ENCODE measurements at regions not wholly inside any gene's neighbourhood (a gene's known extent, or its start where the extent isn't known, plus 50 kb on each side); places are given as distances from the start of the nearest gene placed in this dataset.
"Not testable (repeated sequence)": the region's sequence is repeated elsewhere in the genome, so short reads cannot be mapped to it uniquely, and the experiment has no call there.

- Mint-ChIP-seq H3K4me3 (no peak overlapping the region), H3K27me3 (peaks cover 23 to 36% of the 10 kb centered on the region in 2 donors), H3K36me3 (peaks cover 7% of the 10 kb centered on the region), H3K9me3 (peaks cover 5% of the 10 kb centered on the region), H3K27ac (no peak overlapping the region), H3K4me1 (ENCODE audit: low read depth in 2 of 2) (peaks cover 6 to 7% of the 10 kb centered on the region in 2 donors)
- ATAC-seq (no peak), DNase-seq (ENCODE audit: low spot score) (no peak)
Measured at GRCh38 chr7:45292481-45292880, 134.9 kb downstream of the RAMP3 start.

- Mint-ChIP-seq H3K9me3 (peaks cover 2% of the 10 kb centered on the region), H3K27me3 (peaks cover 18 to 28% of the 10 kb centered on the region in 2 donors), H3K27ac (no peak overlapping the region), H3K4me1 (ENCODE audit: low read depth in 2 of 2) (peaks cover 6 to 7% of the 10 kb centered on the region in 2 donors), H3K4me3 (no peak overlapping the region), H3K36me3 (peaks cover 3% of the 10 kb centered on the region)
- ATAC-seq (no peak), DNase-seq (ENCODE audit: low spot score) (no peak)
Measured at GRCh38 chr7:45293295-45293942, 135.8 kb downstream of the RAMP3 start.

GRCh38 chr7:45294559-45294958, 137.0 kb downstream of the RAMP3 start:
- Mint-ChIP-seq H3K4me3 (no peak overlapping the region), H3K4me1 (ENCODE audit: low read depth in 2 of 2) (peaks cover 6 to 7% of the 10 kb centered on the region in 2 donors), H3K9me3 (no peaks in the 10 kb centered on the region), H3K27ac (no peak overlapping the region), H3K27me3 (peaks cover 23 to 36% of the 10 kb centered on the region in 2 donors), H3K36me3 (no peaks in the 10 kb centered on the region)
- no peak for DNase-seq (ENCODE audit: low spot score)
- no peak for ATAC-seq

GRCh38 chr7:45295222-45295621, 137.6 kb downstream of the RAMP3 start:
- Mint-ChIP-seq H3K4me1 (ENCODE audit: low read depth in 2 of 2) (peaks cover 6 to 7% of the 10 kb centered on the region in 2 donors), H3K27ac (no peak overlapping the region), H3K36me3 (no peaks in the 10 kb centered on the region), H3K4me3 (no peak overlapping the region), H3K9me3 (no peaks in the 10 kb centered on the region), H3K27me3 (peaks cover 23 to 43% of the 10 kb centered on the region in 2 donors)
- DNase-seq (ENCODE audit: low spot score) (no peak), ATAC-seq (no peak)

- H3K4me1 Mint-ChIP-seq (ENCODE audit: low read depth in 2 of 2), result peaks cover 6 to 7% of the 10 kb centered on the region in 2 donors
- no peaks in the 10 kb centered on the region for H3K36me3 Mint-ChIP-seq
- DNase-seq (ENCODE audit: low spot score) (no peak), ATAC-seq (no peak)
- H3K27ac Mint-ChIP-seq, result no peak overlapping the region
- no peak overlapping the region for H3K4me3 Mint-ChIP-seq
- H3K9me3 Mint-ChIP-seq, result no peaks in the 10 kb centered on the region
- peaks cover 32 to 58% of the 10 kb centered on the region in 2 donors for H3K27me3 Mint-ChIP-seq
Measured at GRCh38 chr7:45296748-45297147, 139.2 kb downstream of the RAMP3 start.

- Mint-ChIP-seq H3K4me3 (no peak overlapping the region), H3K36me3 (peaks cover 7% of the 10 kb centered on the region)
Measured at GRCh38 chr7:45306752-45307305, 149.2 kb downstream of the RAMP3 start.

GRCh38 chr7:45311597-45311996, 154.0 kb downstream of the RAMP3 start:
- peaks cover 3% of the 10 kb centered on the region for H3K9me3 Mint-ChIP-seq
- H3K4me3 Mint-ChIP-seq, result no peak overlapping the region
- H3K36me3 Mint-ChIP-seq, result peaks cover 10% of the 10 kb centered on the region
- no peaks in the 10 kb centered on the region for H3K4me1 Mint-ChIP-seq (ENCODE audit: low read depth in 2 of 2)
- DNase-seq (ENCODE audit: low spot score), result no peak
- peaks cover 15 to 26% of the 10 kb centered on the region in 2 donors for H3K27me3 Mint-ChIP-seq
- no peak for ATAC-seq
- H3K27ac Mint-ChIP-seq, result no peak overlapping the region

More at GRCh38 chr7:45306752-45307305, 149.2 kb downstream of the RAMP3 start:
- DNase-seq (ENCODE audit: low spot score) (no peak), ATAC-seq (no peak)
- Mint-ChIP-seq H3K4me1 (ENCODE audit: low read depth in 2 of 2) (no peaks in the 10 kb centered on the region), H3K9me3 (no peaks in the 10 kb centered on the region), H3K27ac (no peak overlapping the region), H3K27me3 (peaks cover 16 to 36% of the 10 kb centered on the region in 2 donors)

GRCh38 chr7:45315512-45315911, 157.9 kb downstream of the RAMP3 start:
- H3K36me3 Mint-ChIP-seq; H3K4me1 Mint-ChIP-seq (ENCODE audit: low read depth in 2 of 2): not testable (repeated sequence)
- peaks cover 21 to 30% of the 10 kb centered on the region in 2 donors for H3K27me3 Mint-ChIP-seq

GRCh38 chr7:45324683-45325237, 167.2 kb downstream of the RAMP3 start:
- ATAC-seq (no peak), DNase-seq (ENCODE audit: low spot score) (no peak)
- no peak overlapping the region for H3K4me3 Mint-ChIP-seq
- H3K36me3 Mint-ChIP-seq, result no peaks in the 10 kb centered on the region
- H3K9me3 Mint-ChIP-seq, result no peaks in the 10 kb centered on the region
- H3K4me1 Mint-ChIP-seq (ENCODE audit: low read depth in 2 of 2), result peaks cover 0 to 4% of the 10 kb centered on the region in 2 donors
- no peak overlapping the region for H3K27ac Mint-ChIP-seq
- H3K27me3 Mint-ChIP-seq, result peaks cover 8 to 9% of the 10 kb centered on the region in 2 donors

More at GRCh38 chr7:45315512-45315911, 157.9 kb downstream of the RAMP3 start:
- not testable (repeated sequence) for H3K4me3 Mint-ChIP-seq; ATAC-seq; DNase-seq (ENCODE audit: low spot score); H3K27ac Mint-ChIP-seq
- H3K9me3 Mint-ChIP-seq, result peaks cover 12% of the 10 kb centered on the region

GRCh38 chr7:45325378-45325777, 167.8 kb downstream of the RAMP3 start:
- Mint-ChIP-seq H3K27ac (no peak overlapping the region), H3K4me3 (no peak overlapping the region), H3K36me3 (no peaks in the 10 kb centered on the region)

GRCh38 chr7:45328403-45328981, 170.9 kb downstream of the RAMP3 start:
- H3K4me3 Mint-ChIP-seq, result no peak overlapping the region
- ATAC-seq, result no peak
- peaks cover 4% of the 10 kb centered on the region for H3K36me3 Mint-ChIP-seq
- peaks cover 8 to 27% of the 10 kb centered on the region in 2 donors for H3K27me3 Mint-ChIP-seq
- H3K27ac Mint-ChIP-seq, result no peak overlapping the region
- H3K4me1 Mint-ChIP-seq (ENCODE audit: low read depth in 2 of 2), result peaks cover 0 to 4% of the 10 kb centered on the region in 2 donors
- DNase-seq (ENCODE audit: low spot score), result no peak
- no peaks in the 10 kb centered on the region for H3K9me3 Mint-ChIP-seq

More at GRCh38 chr7:45325378-45325777, 167.8 kb downstream of the RAMP3 start:
- Mint-ChIP-seq H3K27me3 (peaks cover 8 to 9% of the 10 kb centered on the region in 2 donors), H3K9me3 (no peaks in the 10 kb centered on the region), H3K4me1 (ENCODE audit: low read depth in 2 of 2) (peaks cover 0 to 4% of the 10 kb centered on the region in 2 donors)
- DNase-seq (ENCODE audit: low spot score) (no peak), ATAC-seq (no peak)

GRCh38 chr7:45331563-45331962, 174.0 kb downstream of the RAMP3 start:
- H3K27me3 Mint-ChIP-seq, result peaks cover 17 to 55% of the 10 kb centered on the region in 2 donors
- no peak for ATAC-seq
- no peak for DNase-seq (ENCODE audit: low spot score)
- H3K4me1 Mint-ChIP-seq (ENCODE audit: low read depth in 2 of 2), result peaks cover 0 to 4% of the 10 kb centered on the region in 2 donors
- peaks cover 5% of the 10 kb centered on the region for H3K9me3 Mint-ChIP-seq
- no peak overlapping the region for H3K4me3 Mint-ChIP-seq
- H3K36me3 Mint-ChIP-seq, result peaks cover 17% of the 10 kb centered on the region
- H3K27ac Mint-ChIP-seq, result no peak overlapping the region

- peaks cover 23 to 72% of the 10 kb centered on the region in 2 donors for H3K27me3 Mint-ChIP-seq
- H3K27ac Mint-ChIP-seq; H3K4me3 Mint-ChIP-seq; H3K4me1 Mint-ChIP-seq (ENCODE audit: low read depth in 2 of 2); H3K9me3 Mint-ChIP-seq; DNase-seq (ENCODE audit: low spot score); ATAC-seq: not testable (repeated sequence)
- H3K36me3 Mint-ChIP-seq, result peaks cover 17% of the 10 kb centered on the region
Measured at GRCh38 chr7:45335024-45335423, 177.4 kb downstream of the RAMP3 start.

- no peak overlapping the region for H3K4me3 Mint-ChIP-seq
- ATAC-seq (peak in 1 of 2 donors; percentile 46), DNase-seq (ENCODE audit: low spot score) (no peak)
- H3K36me3 Mint-ChIP-seq, result no peaks in the 10 kb centered on the region
- H3K4me1 Mint-ChIP-seq (ENCODE audit: low read depth in 2 of 2), result no peaks in the 10 kb centered on the region
- H3K9me3 Mint-ChIP-seq, result no peaks in the 10 kb centered on the region
- peaks cover 27 to 56% of the 10 kb centered on the region in 2 donors for H3K27me3 Mint-ChIP-seq
- no peak overlapping the region for H3K27ac Mint-ChIP-seq
Measured at GRCh38 chr7:45342236-45342635, 184.6 kb downstream of the RAMP3 start.
